NCI-H128 (cell line): ENCODE measurements at regions not wholly inside any gene's neighbourhood (a gene's known extent, or its start where the extent isn't known, plus 50 kb on each side); places are given as distances from the start of the nearest gene placed in this dataset.
A peak's percentile ranks its signal among the peaks of the same experiment; 100 is the strongest.

ENCODE experiments used
- DNase-seq: peaks from one replicate; lab custom pipeline; 2025; ENCODE audit not compliant: unreplicated experiment; lab: John Stamatoyannopoulos, UW

DNA sequence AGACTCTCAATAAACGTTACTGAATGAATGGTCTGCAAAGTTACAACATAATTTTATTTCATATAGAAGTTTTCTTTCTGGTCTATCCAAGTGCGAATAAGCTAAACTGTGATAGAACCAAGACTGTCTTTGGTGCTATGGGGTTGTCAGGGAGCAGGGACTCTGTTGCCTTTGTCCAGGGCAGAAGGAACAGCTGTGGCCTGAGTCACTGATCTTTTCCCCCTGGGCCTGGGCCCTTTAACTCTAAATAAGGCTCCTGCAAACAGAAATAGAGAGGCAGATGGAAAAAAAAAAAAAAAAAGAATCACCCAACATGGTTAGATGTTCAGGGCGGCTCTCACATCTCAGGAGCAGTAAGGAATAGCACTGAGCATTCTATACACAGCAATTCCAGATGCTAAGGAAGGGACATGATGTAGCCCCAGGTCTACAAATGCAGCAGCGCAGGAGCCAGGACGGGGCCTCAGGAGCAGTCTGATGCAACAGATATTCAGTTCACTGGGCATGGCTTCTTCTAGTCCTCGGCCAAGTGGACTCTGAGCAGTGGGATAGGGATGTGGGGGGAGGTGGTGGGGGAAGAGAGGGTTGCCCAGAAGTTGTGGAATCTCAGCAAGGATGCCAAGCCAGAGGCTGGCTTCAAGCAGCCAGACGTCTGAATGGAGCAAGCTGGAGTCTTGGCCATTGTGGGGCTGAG lies 247.1 kb upstream of the SIX2 start:
- DNase-seq, result no peak

DNA sequence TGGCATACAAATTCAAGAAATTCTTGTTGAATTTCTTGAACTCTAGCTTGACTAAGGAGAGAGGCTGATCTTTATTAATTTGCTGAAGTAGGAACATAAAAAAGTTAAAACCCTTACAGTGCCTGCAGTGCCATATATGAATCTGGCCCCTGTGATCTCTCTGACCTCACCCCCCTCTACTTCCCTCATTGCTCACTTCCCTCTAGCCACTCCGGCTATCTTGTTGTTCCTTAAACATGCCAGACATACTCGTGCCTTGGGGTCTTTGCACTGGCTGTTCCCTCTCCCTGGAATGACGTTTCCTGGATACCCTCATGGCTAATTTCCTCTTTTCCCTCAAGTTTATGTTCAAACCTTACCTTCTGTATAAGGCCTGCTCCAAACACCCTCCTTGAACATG lies 246.3 kb upstream of the SIX2 start:
- DNase-seq, result no peak

DNA sequence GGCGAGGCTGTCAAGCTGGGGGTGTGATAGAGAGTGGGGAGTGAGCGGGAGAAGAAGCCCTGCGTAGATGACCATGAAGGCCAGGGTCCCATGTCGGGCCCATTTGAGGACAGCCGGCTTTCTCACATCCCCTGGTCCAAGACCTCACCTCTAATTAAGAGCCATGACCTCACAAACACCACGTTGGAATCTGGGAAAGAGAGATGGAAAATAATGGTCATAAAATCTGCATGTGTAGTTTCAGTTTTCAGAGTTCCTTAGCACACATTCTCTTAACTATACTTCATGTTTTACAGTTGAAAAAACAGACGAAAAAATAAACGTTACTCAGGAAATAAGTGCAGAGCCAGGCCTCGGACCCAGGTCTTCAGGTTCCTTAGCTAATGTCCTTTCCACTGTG lies 244.8 kb upstream of the SIX2 start:
- DNase-seq, result no peak

GRCh38 chr2:45253151-45253550 lies 243.9 kb upstream of the SIX2 start:
- no peak for DNase-seq

DNA sequence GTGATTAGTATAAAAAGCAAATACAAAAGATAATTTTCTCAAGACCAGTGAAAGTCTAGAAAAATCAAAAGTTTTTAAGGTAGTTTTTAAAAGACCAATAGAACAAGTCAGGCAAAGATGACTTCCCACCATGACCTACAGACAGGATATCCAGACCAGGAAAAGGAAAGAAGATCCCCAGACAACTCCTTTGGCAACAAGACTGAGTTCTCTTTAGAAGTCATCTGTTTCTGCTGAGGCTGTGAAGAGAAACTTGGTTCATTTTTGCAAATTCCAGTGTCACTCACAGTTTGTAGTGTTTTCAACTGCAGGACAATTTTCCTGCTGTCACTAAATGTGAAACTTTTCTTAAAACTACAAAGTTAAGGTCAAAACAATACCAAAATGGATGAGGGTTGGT lies 240.9 kb upstream of the SIX2 start:
- no peak for DNase-seq

DNA sequence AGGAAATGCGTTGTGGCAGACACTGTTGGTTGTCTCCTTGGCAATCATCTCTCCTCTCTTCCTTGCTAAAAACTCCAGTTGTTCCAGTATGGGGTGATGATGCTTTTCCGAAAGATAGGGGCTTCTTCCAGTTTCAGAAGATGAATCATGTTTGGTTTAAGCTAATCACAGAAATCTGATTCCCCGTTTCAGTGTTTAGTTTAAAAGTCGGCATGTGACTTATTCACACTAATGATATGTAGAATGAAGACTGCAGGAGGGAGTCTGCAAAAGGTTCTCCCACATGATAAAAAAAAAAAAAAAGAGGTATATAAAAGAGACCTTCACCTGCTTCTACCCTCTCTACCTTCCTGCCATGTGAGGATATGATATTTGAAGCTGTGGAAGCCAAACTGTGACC lies 239.0 kb upstream of the SIX2 start:
- DNase-seq, result no peak

DNA sequence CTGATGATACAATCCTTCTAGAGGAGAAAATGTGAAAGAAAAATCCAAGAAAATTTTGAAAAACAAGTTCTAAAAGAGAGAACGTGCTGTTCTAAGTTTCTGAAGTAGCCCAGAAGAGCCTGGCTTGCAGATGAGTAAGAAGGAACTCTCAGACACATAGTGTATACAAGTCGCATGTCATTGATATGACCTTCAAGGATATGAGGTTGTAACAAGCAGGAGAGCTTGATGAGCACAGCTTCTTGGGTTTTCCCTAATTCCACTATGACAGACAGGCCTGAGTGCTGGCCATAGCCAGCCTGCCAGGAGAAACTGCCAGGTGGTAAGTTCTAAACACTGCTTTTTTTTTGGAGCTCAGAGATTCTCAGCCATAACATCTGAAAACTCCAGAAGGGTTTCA lies 235.7 kb upstream of the SIX2 start:
- DNase-seq, result no peak

- DNase-seq, result peak; percentile 83
Measured at GRCh38 chr2:45242161-45242741, 233.0 kb upstream of the SIX2 start.

DNA sequence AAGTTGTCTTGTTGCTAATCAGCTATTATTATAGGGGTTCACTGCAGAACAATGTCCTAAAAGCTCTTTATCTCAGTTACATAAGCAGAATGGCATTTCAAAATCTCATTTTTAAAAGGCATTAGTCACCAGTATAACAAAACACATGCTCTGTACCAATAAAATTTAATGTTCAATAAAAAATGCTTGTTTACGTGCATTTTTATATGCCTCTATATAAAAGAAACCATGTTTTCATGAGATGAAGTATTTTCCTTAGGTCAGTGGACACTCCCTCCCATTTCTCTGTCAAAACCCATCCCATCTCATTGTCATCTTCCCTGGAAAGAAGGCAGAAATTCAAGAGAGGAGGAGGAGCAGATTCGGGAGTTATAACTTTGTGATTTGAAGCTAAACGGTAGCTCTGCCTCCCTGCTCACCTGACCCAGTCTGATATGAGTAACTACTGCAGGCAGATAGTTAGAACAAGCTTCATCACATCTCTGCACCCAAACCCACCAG lies 231.9 kb upstream of the SIX2 start:
- no peak for DNase-seq

DNA sequence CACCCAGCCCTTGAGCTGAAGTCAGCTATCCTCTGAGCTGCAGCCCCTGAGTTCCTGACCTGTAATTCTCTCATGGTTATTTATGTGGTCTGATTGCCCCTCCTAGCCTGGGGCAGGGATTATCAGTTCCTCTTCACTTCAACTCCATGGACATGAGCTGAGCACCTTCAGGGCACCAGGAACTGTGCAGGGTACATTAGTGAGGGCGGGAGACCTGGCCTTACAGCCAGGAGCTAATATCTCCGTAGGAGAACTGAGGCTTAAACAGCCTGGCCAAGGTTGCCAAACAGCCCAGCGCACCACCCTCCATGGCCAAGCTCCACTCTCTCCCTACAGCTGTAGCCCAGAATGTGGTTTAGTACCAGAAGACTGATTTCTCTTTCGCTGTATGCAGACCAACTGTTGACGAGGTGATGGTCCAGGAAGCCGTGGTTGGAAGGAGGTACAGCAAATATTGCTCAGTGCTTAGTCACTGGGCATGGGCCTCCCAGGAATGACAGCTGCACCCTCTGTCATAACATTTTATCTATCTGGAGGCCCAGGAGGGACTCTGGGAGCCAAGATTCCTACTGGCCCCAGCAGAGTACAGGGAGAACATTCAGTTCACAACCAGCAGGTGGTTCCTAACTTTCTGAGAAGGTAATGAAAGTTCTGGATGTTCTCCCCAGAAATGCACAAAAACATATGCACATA lies 228.7 kb upstream of the SIX2 start:
- DNase-seq, result no peak

- DNase-seq, result no peak
Measured at GRCh38 chr2:45237128-45237527, 227.9 kb upstream of the SIX2 start.

- DNase-seq, result no peak
Measured at GRCh38 chr2:45236268-45236667, 227.0 kb upstream of the SIX2 start.

GRCh38 chr2:45233301-45233700 lies 224.0 kb upstream of the SIX2 start:
- DNase-seq, result no peak

- DNase-seq, result no peak
Measured at GRCh38 chr2:45232818-45233217, 223.6 kb upstream of the SIX2 start.

DNA sequence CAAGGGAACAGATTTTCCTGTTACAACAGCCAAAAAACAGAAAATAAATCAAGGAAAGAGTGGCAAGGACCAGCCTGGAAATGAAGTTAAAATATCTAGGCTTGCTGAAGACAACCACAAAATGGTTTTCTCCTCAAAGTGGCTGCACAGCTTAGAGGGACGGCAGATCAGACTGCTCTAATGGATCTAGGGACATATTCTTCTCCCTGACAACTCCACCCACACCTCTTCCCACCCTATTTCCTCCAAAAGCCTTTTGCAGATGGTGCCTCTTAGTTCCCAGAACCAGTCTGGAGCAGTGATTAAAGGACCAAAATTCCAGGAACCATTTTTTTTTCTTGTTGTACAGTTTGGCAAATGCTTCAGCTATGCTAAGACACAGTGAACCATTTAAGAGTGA lies 220.2 kb upstream of the SIX2 start:
- no peak for DNase-seq

DNA sequence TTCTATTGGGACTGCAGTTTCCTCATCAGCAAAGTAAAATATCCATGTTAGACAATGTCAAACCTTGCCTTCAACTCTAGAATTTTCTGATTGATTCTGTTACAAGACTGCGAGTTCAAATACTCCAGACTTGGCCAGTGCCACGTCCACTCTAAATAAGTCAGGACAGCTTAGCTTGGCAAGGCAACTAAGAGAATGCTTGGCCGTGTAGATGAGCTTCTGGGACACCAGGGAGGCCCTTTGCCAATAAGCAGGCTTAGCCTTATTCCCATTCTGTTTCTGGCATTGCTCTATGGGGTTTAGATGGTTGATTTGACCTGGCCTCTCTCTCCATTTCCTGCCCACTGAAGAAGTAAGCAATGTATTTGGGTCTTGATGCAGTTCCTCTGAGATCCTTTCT lies 218.1 kb upstream of the SIX2 start:
- no peak for DNase-seq

DNA sequence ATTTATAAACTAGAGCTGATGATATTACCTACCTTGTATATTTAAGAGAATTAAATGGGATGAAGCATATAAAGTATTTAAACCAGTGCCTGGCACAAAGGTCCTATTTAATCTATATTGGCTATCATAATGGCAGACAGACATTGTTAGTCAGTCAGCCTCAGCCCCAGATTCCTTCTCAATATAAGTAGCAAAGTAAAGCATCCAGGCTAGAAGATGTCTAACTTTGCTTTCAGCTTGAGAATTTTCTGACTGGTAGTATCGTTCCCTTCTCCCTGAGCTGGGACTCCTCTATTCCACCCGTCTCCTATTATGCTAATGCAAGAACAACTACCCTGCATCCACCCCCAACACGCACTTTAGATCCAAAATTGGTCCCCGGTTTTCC lies 215.7 kb upstream of the SIX2 start:
- no peak for DNase-seq

- DNase-seq, result no peak
Measured at GRCh38 chr2:45224321-45224992, 215.2 kb upstream of the SIX2 start.

DNA sequence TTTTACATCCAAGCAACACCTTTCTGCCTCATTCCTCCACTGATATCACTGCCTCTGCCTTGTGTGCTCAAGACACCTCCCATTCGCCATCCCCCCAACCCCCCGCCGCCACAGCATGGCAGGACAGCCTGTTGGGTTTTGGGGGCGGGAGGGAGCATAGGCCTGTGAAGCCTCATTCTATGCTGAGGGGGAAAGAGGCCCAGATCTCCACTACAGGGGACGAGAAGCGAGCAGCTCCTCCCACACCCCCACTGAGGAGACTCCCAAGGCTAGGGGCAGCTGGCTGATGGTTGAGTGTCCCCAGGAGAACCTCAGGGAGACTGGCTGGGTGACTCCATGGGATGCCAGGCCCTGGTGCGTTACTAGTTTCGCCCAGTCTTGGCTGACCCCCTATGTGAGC lies 214.3 kb upstream of the SIX2 start:
- no peak for DNase-seq

DNA sequence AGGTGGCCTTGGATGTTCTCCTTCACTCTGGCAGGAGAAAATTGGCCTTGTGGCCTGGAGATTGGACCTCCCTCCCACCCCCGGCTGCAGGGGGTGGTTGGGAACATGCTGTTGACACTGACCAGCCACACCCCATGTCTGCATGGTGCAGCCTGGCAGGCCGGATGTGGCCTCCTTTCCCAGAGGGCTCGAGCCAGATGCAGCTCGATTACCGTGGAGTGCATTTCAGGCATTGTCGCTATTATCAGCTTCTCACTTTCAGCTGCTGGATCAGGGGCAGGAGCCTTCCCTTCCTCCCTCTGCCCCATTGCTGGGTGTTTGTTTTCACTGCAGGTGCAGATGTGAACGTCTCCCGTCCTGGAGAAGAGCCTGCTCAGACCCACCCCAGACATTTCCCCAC lies 211.0 kb upstream of the SIX2 start:
- DNase-seq, result no peak

DNA sequence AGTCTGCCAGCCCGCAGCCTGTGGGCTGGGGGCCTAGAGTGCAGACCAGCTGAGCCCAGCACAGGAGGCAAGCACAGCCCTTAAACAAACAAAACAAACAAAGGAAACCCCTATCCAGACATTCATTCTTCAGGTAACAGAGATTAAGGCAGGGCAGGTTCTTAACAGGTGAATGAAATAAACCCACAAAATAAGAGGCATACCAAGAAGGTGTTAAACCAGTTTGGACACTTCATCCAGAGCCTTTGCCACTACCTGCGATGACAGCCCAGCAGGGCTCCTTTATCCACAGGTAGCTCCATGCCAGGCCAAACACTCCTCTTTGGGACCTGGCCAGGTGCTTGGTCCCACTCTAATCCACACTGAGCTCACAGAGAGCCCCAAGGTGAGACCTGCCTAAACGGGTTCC lies 209.7 kb upstream of the SIX2 start:
- no peak for DNase-seq

DNA sequence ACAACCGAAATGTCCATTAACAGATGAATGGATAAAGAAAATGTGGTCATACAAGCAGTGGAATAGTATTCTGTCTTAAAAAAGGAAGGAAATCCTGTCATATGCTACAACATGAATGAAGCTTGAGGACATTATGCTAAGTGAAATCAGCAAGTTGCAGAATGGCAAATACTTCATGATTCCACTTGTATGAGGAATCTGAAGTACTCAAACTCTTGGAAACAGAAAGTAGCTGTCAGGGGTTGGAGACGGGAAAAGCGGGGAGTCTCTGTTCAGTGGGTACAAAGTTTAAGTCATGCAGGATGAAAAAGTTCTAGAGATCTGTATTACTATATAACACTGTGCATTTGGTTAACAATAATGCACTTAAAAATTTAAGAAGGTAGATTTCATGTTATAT lies 209.0 kb upstream of the SIX2 start:
- no peak for DNase-seq
